ENCODE measurements at regions not wholly inside any gene's neighbourhood (a gene's known extent, or its start where the extent isn't known, plus 50 kb on each side); places are given as distances from the start of the nearest gene placed in this dataset.

DNA sequence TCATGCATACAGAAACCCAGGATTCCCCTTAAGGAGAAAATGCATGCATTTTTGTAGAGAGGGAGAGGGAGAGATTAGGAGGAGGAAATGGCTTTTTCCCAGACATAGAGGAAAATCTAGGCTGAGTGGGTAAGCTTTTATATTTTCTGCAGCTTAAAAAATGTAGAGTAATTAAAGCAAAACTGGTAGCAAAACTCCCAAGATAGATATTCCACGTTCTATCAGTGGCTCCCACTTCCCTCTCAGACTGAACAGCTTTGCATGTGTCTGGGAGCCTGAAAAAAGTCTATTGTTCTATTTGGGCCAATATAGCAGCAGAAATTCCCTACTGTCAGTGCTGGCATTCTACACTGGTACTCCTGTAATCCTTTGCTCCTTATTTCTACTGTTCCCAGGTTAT, 110.8 kb upstream of the CADPS start:
- no peak for TF ChIP-seq CTCF (IDR thresholded peaks at IDR 0.05)
- TF ChIP-seq POLR2A (IDR thresholded peaks at IDR 0.05), result no peak
- ATAC-seq (no peak), DNase-seq (no peak)
- H3K4me3 ChIP-seq, result no peak overlapping the region
- no peaks in the 10 kb centered on the region for H3K9me3 ChIP-seq
- no peak overlapping the region for H3K27ac ChIP-seq
- no peaks in the 10 kb centered on the region for H3K4me1 ChIP-seq
- 34 to 66% (median 53%) methylated on average over 1 of the region's 1 CpG for WGBS, 4 donors
- no peaks in the 10 kb centered on the region for H3K27me3 ChIP-seq
- intact Hi-C loops (cut with DNase I), result no loop called here
- H3K36me3 ChIP-seq, result no peaks in the 10 kb centered on the region

- Histone ChIP-seq H3K9me3 (no peaks in the 10 kb centered on the region), H3K4me3 (no peak overlapping the region), H3K27ac (no peak overlapping the region), H3K27me3 (no peaks in the 10 kb centered on the region), H3K36me3 (no peaks in the 10 kb centered on the region), H3K4me1 (no peaks in the 10 kb centered on the region)
- 82 to 92% (median 89%) methylated on average over 8 of the region's 8 CpGs for WGBS, 4 donors
- intact Hi-C loops (cut with DNase I), result no loop called here
- no peak for ATAC-seq
- DNase-seq, result no peak
- TF ChIP-seq CTCF (IDR thresholded peaks at IDR 0.05) (no peak), POLR2A (IDR thresholded peaks at IDR 0.05) (no peak)
Measured at GRCh38 chr3:62987721-62988120, 112.5 kb upstream of the CADPS start.

DNA sequence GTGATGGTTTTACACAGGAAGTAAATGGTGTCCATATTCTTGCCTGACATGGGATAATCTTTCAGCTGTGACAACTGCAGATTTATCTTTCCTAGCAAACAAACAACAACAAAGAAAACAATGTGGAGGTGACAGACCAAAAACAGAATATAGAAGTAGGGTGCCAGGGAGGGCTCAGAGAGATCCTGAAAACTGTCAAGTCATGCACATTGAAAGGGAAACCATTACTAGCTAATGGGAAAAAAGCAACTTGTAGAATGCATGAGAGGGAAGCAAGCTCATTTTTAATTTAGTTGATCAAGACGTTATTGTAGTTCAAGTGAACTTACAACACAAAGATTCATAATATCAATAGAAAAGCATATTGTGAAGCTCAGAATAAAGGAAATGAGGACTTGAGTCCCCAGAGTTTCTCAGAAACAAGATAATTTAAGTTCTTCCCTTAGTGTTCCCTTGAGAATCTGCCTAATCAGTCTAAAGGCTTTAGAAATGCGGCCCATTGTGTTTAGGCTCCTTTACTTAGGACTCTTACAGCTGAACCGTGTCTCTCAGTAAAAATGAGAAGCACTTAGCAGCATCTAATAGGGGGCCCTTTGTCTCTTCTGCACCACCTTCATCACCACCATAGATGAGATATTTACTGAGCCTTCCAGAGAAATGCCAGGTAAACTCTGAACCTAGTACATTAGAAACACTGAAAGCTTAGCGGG, 115.6 kb upstream of the CADPS start:
- 63 to 76% (median 69%) methylated on average over 4 of the region's 4 CpGs for WGBS, 4 donors
- no peak for ATAC-seq
- no peak for DNase-seq
- H3K9me3 ChIP-seq, result no peaks in the 10 kb centered on the region
- no peaks in the 10 kb centered on the region for H3K27me3 ChIP-seq
- intact Hi-C loops (cut with DNase I), result no loop called here
- TF ChIP-seq POLR2A (IDR thresholded peaks at IDR 0.05) (no peak), CTCF (IDR thresholded peaks at IDR 0.05) (no peak)
- H3K4me1 ChIP-seq, result no peaks in the 10 kb centered on the region
- no peaks in the 10 kb centered on the region for H3K36me3 ChIP-seq
- no peak overlapping the region for H3K4me3 ChIP-seq
- H3K27ac ChIP-seq, result no peak overlapping the region

- ATAC-seq, result no peak
- no peaks in the 10 kb centered on the region for H3K27me3 ChIP-seq
- H3K9me3 ChIP-seq, result no peaks in the 10 kb centered on the region
- 63 to 72% (median 63%) methylated on average over 1 of the region's 1 CpG for whole genome bisulfite sequencing, 4 donors
- no peaks in the 10 kb centered on the region for H3K36me3 ChIP-seq
- intact Hi-C loops (cut with DNase I), result no loop called here
- no peak for TF ChIP-seq CTCF (IDR thresholded peaks at IDR 0.05)
- no peak for TF ChIP-seq POLR2A (IDR thresholded peaks at IDR 0.05)
- no peak overlapping the region for H3K4me3 ChIP-seq
- H3K27ac ChIP-seq, result no peak overlapping the region
- DNase-seq, result no peak
- H3K4me1 ChIP-seq, result no peaks in the 10 kb centered on the region
Measured at GRCh38 chr3:62992520-62992919, 117.3 kb upstream of the CADPS start.

Measured in heart left ventricle (tissue), 16 donors.